Mesendoderm (in vitro differentiated cells): ENCODE measurements at regions not wholly inside any gene's neighbourhood (a gene's known extent, or its start where the extent isn't known, plus 50 kb on each side); places are given as distances from the start of the nearest gene placed in this dataset.

Source experiments
- DNase-seq: peaks from one replicate; pipeline ENCODE4 v3.0.0; 2013
- H2AK5ac ChIP-seq: 2 replicates; pipeline ENCODE4 v1.6.1; 2013; ENCODE audit warnings: low read length, inconsistent platforms
- H2BK120ac ChIP-seq: 2 replicates; pipeline ENCODE4 v1.6.1; 2013; ENCODE audit warnings: low read depth, mild to moderate bottlenecking, low read length, moderate library complexity, mixed read lengths
- H2BK15ac ChIP-seq: replicated peaks from 2 replicates; pipeline ENCODE4 v1.6.1; 2013; ENCODE audit warnings: low read depth, mild to moderate bottlenecking, moderate library complexity
- H2BK5ac ChIP-seq: 2 replicates; pipeline ENCODE4 v1.6.1; 2013; ENCODE audit warnings: low read length, inconsistent platforms
- H3K18ac ChIP-seq: 2 replicates; pipeline ENCODE4 v1.6.1; 2013; ENCODE audit warnings: mild to moderate bottlenecking, low read length, mixed read lengths
- H3K23ac ChIP-seq: one replicate; pipeline ENCODE4 v1.6.1; 2013; ENCODE audit warnings: low read length
- H3K27ac ChIP-seq: 2 replicates; pipeline ENCODE4 v1.5.1; 2013; ENCODE audit warnings: low read depth, mild to moderate bottlenecking, inconsistent platforms, low read length, moderate library complexity
- H3K27me3 ChIP-seq: 2 replicates; pipeline ENCODE4 v1.6.1; 2013; ENCODE audit warnings: low read length, control low read depth, mild to moderate bottlenecking, inconsistent platforms; ENCODE audit not compliant: insufficient read depth, poor library complexity
- H3K36me3 ChIP-seq: 2 replicates; pipeline ENCODE4 v1.6.1; 2013; ENCODE audit warnings: low read length, inconsistent platforms; ENCODE audit not compliant: control insufficient read depth, insufficient read depth
- H3K4ac ChIP-seq: one replicate; pipeline ENCODE4 v1.6.1; 2013; ENCODE audit warnings: low read depth, mild to moderate bottlenecking, low read length, moderate library complexity
- H3K4me1 ChIP-seq: 2 replicates; pipeline ENCODE4 v1.6.1; 2013; ENCODE audit warnings: low read depth, low read length, inconsistent platforms; ENCODE audit not compliant: control insufficient read depth
- H3K4me2 ChIP-seq: 2 replicates; pipeline ENCODE4 v1.6.1; 2013; ENCODE audit warnings: low read length
- H3K4me3 ChIP-seq: 2 replicates; pipeline ENCODE4 v1.5.1; 2013; ENCODE audit warnings: mild to moderate bottlenecking, low read length
- H3K56ac ChIP-seq: one replicate; pipeline ENCODE4 v1.6.1; 2013; ENCODE audit warnings: low read length
- H3K79me1 ChIP-seq: 2 replicates; pipeline ENCODE4 v1.6.1; 2013; ENCODE audit warnings: low read length, inconsistent platforms
- H3K79me2 ChIP-seq: 2 replicates; pipeline ENCODE4 v1.6.1; 2013; ENCODE audit warnings: mild to moderate bottlenecking, low read length; ENCODE audit not compliant: control insufficient read depth, insufficient read depth
- H3K9ac ChIP-seq: 2 replicates; pipeline ENCODE4 v1.6.1; 2013; ENCODE audit warnings: low read length, inconsistent platforms
- H4K5ac ChIP-seq: one replicate; pipeline ENCODE4 v1.6.1; 2013; ENCODE audit warnings: low read length
- H4K8ac ChIP-seq: one replicate; pipeline ENCODE4 v1.6.1; 2013; ENCODE audit warnings: low read depth, mild to moderate bottlenecking, control low read depth, low read length, moderate library complexity
- WGBS: extraction: QIAGEN DNeasy Blood & Tissue Kit; methylation state at CpG from one replicate; pipeline ENCODE4 v1.1.7; 2013; ENCODE audit warnings: low lambda C conversion rate, missing lambda C conversion rate; ENCODE audit not compliant: insufficient coverage; ENCODE audit errors: extremely low coverage; 5-methylcytosine and 5-hydroxymethylcytosine counted together

DNA sequence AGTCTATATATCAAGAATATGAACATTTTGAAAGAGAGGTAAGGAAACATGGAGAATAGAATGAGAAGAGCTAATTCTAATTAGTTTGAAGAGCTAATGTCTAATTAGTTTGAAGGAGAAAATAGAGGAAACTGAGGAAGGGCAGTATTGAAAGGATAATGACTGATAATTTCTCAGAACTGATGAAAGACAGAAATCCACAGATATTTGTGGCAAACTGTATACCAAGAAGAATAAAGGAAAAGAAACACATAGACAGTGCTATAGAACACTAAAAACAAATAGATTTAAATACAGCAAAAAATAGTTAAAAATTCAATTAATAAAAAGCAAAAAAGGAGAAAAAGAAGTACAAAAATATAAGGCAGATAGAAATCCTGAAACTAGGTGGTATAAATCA lies 354.4 kb downstream of the QKI start:
- no peak overlapping the region for H2AK5ac ChIP-seq
- no peak overlapping the region for H3K23ac ChIP-seq
- H3K4ac ChIP-seq = no peak overlapping the region
- H2BK120ac ChIP-seq = no peak overlapping the region
- H3K36me3 ChIP-seq = no peaks in the 10 kb centered on the region
- H4K5ac ChIP-seq = no peak overlapping the region
- H3K79me1 ChIP-seq = no peaks in the 10 kb centered on the region
- H3K56ac ChIP-seq = no peak overlapping the region
- H3K4me2 ChIP-seq = no peak overlapping the region
- H2BK5ac ChIP-seq = no peak overlapping the region
- H4K8ac ChIP-seq = no peak overlapping the region
- no peaks in the 10 kb centered on the region for H3K27me3 ChIP-seq
- H3K4me3 ChIP-seq = no peak overlapping the region
- no peak for DNase-seq
- no peak overlapping the region for H3K27ac ChIP-seq
- H3K9ac ChIP-seq = no peak overlapping the region
- no peak overlapping the region for H3K18ac ChIP-seq
- H3K4me1 ChIP-seq = no peaks in the 10 kb centered on the region
- H2BK15ac ChIP-seq = no peak overlapping the region
- H3K79me2 ChIP-seq = no peaks in the 10 kb centered on the region

DNA sequence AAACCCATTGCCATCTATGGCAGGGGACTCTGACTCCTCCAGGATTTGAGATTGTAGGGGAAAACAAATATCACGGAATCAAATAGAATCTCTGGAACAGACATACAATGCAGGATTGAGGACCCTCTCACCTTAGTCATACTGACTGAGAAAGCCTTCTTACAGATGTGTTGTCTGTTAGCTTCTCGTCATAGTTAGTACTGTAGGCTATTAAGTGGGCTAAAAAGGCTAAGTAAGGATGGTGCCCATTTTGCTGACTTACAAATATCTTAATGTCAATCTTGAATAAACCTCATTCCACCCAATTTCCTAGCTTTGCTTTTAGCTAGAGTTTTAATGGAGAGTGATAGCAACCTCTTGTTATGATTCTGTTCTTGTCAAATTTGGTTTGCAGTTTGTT lies 352.4 kb downstream of the QKI start:
- H3K79me2 ChIP-seq = no peaks in the 10 kb centered on the region
- H3K79me1 ChIP-seq = no peaks in the 10 kb centered on the region
- no peak overlapping the region for H2BK5ac ChIP-seq
- no peaks in the 10 kb centered on the region for H3K4me1 ChIP-seq
- no peaks in the 10 kb centered on the region for H3K27me3 ChIP-seq
- H3K56ac ChIP-seq = no peak overlapping the region
- H3K9ac ChIP-seq = no peak overlapping the region
- no peak overlapping the region for H3K27ac ChIP-seq
- H4K5ac ChIP-seq = no peak overlapping the region
- H3K4ac ChIP-seq = no peak overlapping the region
- WGBS = no CpG with 5 or more reads among the region's 2 CpGs
- H3K18ac ChIP-seq = no peak overlapping the region
- H4K8ac ChIP-seq = no peak overlapping the region
- H2BK120ac ChIP-seq = no peak overlapping the region
- no peaks in the 10 kb centered on the region for H3K36me3 ChIP-seq
- no peak overlapping the region for H2AK5ac ChIP-seq
- no peak overlapping the region for H2BK15ac ChIP-seq
- H3K23ac ChIP-seq = no peak overlapping the region
- H3K4me3 ChIP-seq = no peak overlapping the region
- H3K4me2 ChIP-seq = no peak overlapping the region
- DNase-seq = no peak

DNA sequence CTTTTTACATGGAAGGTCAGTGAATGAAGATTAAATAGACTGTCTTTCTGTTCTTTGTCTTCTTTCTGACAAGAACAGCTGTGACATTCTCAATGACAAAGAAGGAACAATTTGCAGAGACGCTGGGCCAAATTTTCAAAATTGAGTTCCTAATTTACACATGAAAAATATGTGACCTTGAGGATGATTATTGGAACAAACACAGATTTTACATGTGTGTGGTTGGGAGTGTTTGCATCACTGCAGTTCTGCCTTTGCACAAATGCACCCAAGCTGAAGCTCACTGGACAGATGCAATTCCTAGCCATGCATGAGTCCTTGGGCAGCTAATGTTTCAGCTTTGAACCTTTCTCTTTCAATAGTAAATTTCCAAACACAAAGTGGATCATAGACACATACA lies 350.8 kb downstream of the QKI start:
- Histone ChIP-seq H3K4me1 (no peaks in the 10 kb centered on the region), H3K27ac (no peak overlapping the region)

DNA sequence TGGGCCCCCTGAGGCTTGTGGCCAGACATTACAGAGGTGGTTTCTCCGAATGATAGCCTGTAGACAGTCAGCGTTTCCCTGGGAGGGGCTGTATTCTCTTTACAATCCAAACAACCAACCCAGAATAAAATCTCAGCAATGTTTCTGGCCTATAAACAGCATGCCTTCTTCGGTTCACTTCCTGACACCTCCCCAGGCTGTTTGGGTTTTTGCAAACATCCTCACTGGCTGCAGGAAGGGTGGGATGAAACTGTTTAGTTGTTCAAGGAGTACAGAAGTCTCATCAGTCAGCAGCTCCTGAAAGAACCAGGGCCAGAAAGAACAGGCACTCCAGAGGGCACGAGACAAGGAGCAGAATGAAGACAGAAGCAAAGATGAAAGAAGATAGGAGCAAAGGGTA lies 350.0 kb downstream of the QKI start:
- no peaks in the 10 kb centered on the region for H3K4me1 ChIP-seq
- H3K4me3 ChIP-seq = no peak overlapping the region
- no peaks in the 10 kb centered on the region for H3K79me2 ChIP-seq
- no peak overlapping the region for H3K27ac ChIP-seq
- H3K9ac ChIP-seq = no peak overlapping the region
- no peaks in the 10 kb centered on the region for H3K79me1 ChIP-seq
- no peak overlapping the region for H2BK15ac ChIP-seq
- H3K18ac ChIP-seq = no peak overlapping the region
- H3K4ac ChIP-seq = no peak overlapping the region
- DNase-seq = no peak
- H4K5ac ChIP-seq = no peak overlapping the region
- no peak overlapping the region for H2BK5ac ChIP-seq
- no peak overlapping the region for H3K23ac ChIP-seq
- H2BK120ac ChIP-seq = no peak overlapping the region
- no peaks in the 10 kb centered on the region for H3K36me3 ChIP-seq
- no peak overlapping the region for H2AK5ac ChIP-seq
- no peak overlapping the region for H3K56ac ChIP-seq
- H3K4me2 ChIP-seq = no peak overlapping the region
- no peak overlapping the region for H4K8ac ChIP-seq
- no peaks in the 10 kb centered on the region for H3K27me3 ChIP-seq
- no CpG with 5 or more reads among the region's 4 CpGs for WGBS

More for the DNA sequence above, 350.8 kb downstream of the QKI start:
- no CpG with 5 or more reads among the region's 1 CpG for WGBS
- Histone ChIP-seq H3K4me3 (no peak overlapping the region), H2AK5ac (no peak overlapping the region), H3K56ac (no peak overlapping the region), H2BK5ac (no peak overlapping the region), H3K4ac (no peak overlapping the region), H3K79me1 (no peaks in the 10 kb centered on the region), H3K4me2 (no peak overlapping the region), H3K9ac (no peak overlapping the region), H3K27me3 (no peaks in the 10 kb centered on the region), H3K36me3 (no peaks in the 10 kb centered on the region), H2BK15ac (no peak overlapping the region), H3K23ac (no peak overlapping the region), H3K79me2 (no peaks in the 10 kb centered on the region), H2BK120ac (no peak overlapping the region), H3K18ac (no peak overlapping the region), H4K5ac (no peak overlapping the region), H4K8ac (no peak overlapping the region)
- no peak for DNase-seq

- Histone ChIP-seq H3K79me1 (no peaks in the 10 kb centered on the region), H3K9ac (no peak overlapping the region), H2AK5ac (no peak overlapping the region), H3K4me3 (no peak overlapping the region), H2BK5ac (no peak overlapping the region), H3K27ac (no peak overlapping the region), H3K79me2 (no peaks in the 10 kb centered on the region), H3K4ac (no peak overlapping the region), H3K4me1 (no peaks in the 10 kb centered on the region), H3K36me3 (no peaks in the 10 kb centered on the region), H3K18ac (no peak overlapping the region), H3K56ac (no peak overlapping the region), H3K27me3 (no peaks in the 10 kb centered on the region), H2BK15ac (no peak overlapping the region), H4K8ac (no peak overlapping the region), H2BK120ac (no peak overlapping the region), H3K4me2 (no peak overlapping the region), H4K5ac (no peak overlapping the region), H3K23ac (no peak overlapping the region)
- no CpG with 5 or more reads among the region's 3 CpGs for WGBS
- DNase-seq = no peak
Observed at GRCh38 chr6:163761481-163761880, 347.0 kb downstream of the QKI start.

DNA sequence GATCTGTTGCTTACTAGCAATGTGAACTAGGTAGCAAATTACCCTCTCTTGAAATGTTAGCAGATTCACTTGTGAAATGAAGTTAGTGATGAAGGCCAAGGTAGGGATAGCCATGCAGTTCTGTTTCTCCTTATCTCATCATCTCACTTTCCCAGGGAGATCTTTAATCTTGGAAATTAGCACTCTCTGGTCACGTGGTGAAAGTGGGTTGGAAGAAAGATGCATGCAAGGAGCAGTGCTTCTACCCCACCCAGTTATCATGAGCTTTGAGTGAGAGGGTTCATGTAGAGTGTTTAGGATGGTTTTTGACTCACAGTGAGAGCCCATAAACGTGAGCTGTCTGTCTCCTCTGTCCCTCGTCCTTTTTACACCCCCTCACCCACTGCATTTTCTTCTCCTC lies 346.3 kb downstream of the QKI start:
- Histone ChIP-seq H3K23ac (no peak overlapping the region), H2AK5ac (no peak overlapping the region), H3K4me1 (no peaks in the 10 kb centered on the region), H3K27ac (no peak overlapping the region), H3K79me1 (no peaks in the 10 kb centered on the region), H3K4ac (no peak overlapping the region), H3K36me3 (no peaks in the 10 kb centered on the region), H3K4me2 (no peak overlapping the region), H2BK15ac (no peak overlapping the region), H2BK5ac (no peak overlapping the region), H3K56ac (no peak overlapping the region), H2BK120ac (no peak overlapping the region), H3K9ac (no peak overlapping the region), H4K5ac (no peak overlapping the region), H3K4me3 (no peak overlapping the region), H3K79me2 (no peaks in the 10 kb centered on the region), H3K18ac (no peak overlapping the region), H4K8ac (no peak overlapping the region), H3K27me3 (no peaks in the 10 kb centered on the region)
- WGBS = no CpG with 5 or more reads among the region's 3 CpGs
- no peak for DNase-seq
